ENCODE measurements at regions not wholly inside any gene's neighbourhood (a gene's known extent, or its start where the extent isn't known, plus 50 kb on each side); places are given as distances from the start of the nearest gene placed in this dataset.

GRCh38 chr2:8193146-8193545 is 488.7 kb upstream of the ID2 start:
- no peak for DNase-seq (ENCODE audit: low read depth, low spot score)

- no peak for DNase-seq (ENCODE audit: low read depth, low spot score)
These were observed 487.9 kb upstream of the ID2 start for GRCh38 chr2:8193686-8194615.

- DNase-seq (ENCODE audit: low read depth, low spot score): no peak
These were observed 486.1 kb upstream of the ID2 start for GRCh38 chr2:8195784-8196183.

- no peak for DNase-seq (ENCODE audit: low read depth, low spot score)
These were observed 485.5 kb upstream of the ID2 start for GRCh38 chr2:8196316-8196715.

- DNase-seq (ENCODE audit: low read depth, low spot score): no peak
These were observed 484.8 kb upstream of the ID2 start for GRCh38 chr2:8197101-8197500.

- no peak for DNase-seq (ENCODE audit: low read depth, low spot score)
These were observed 484.0 kb upstream of the ID2 start for GRCh38 chr2:8197825-8198224.

GRCh38 chr2:8198766-8199382 is 483.0 kb upstream of the ID2 start:
- DNase-seq (ENCODE audit: low read depth, low spot score): no peak

GRCh38 chr2:8202132-8202531 is 479.7 kb upstream of the ID2 start:
- no peak for DNase-seq (ENCODE audit: low read depth, low spot score)

GRCh38 chr2:8203364-8203763 is 478.5 kb upstream of the ID2 start:
- no peak for DNase-seq (ENCODE audit: low read depth, low spot score)

- no peak for DNase-seq (ENCODE audit: low read depth, low spot score)
These were observed 477.1 kb upstream of the ID2 start for GRCh38 chr2:8204711-8205110.

GRCh38 chr2:8209494-8209893 is 472.4 kb upstream of the ID2 start:
- DNase-seq (ENCODE audit: low read depth, low spot score): no peak

- no peak for DNase-seq (ENCODE audit: low read depth, low spot score)
These were observed 470.5 kb upstream of the ID2 start for GRCh38 chr2:8211384-8211783.

- no peak for DNase-seq (ENCODE audit: low read depth, low spot score)
These were observed 469.6 kb upstream of the ID2 start for GRCh38 chr2:8212239-8212638.

- DNase-seq (ENCODE audit: low read depth, low spot score): no peak
These were observed 467.7 kb upstream of the ID2 start for GRCh38 chr2:8214036-8214615.

GRCh38 chr2:8215159-8215863 is 466.5 kb upstream of the ID2 start:
- no peak for DNase-seq (ENCODE audit: low read depth, low spot score)

GRCh38 chr2:8215982-8216381 is 465.9 kb upstream of the ID2 start:
- DNase-seq (ENCODE audit: low read depth, low spot score): no peak

- DNase-seq (ENCODE audit: low read depth, low spot score): no peak
These were observed 465.5 kb upstream of the ID2 start for GRCh38 chr2:8216397-8216796.

GRCh38 chr2:8217468-8218030 is 464.3 kb upstream of the ID2 start:
- DNase-seq (ENCODE audit: low read depth, low spot score): no peak

- no peak for DNase-seq (ENCODE audit: low read depth, low spot score)
These were observed 462.8 kb upstream of the ID2 start for GRCh38 chr2:8219096-8219495.

- no peak for DNase-seq (ENCODE audit: low read depth, low spot score)
These were observed 462.1 kb upstream of the ID2 start for GRCh38 chr2:8219631-8220355.

Measured in activated naive CD8-positive, alpha-beta T cell treated with anti-CD3 and anti-CD28 coated beads, Interleukin-2, amount 50 U/mL, for 16 hours (primary cell).